ENCODE measurements at regions not wholly inside any gene's neighbourhood (a gene's known extent, or its start where the extent isn't known, plus 50 kb on each side); places are given as distances from the start of the nearest gene placed in this dataset.

DNA sequence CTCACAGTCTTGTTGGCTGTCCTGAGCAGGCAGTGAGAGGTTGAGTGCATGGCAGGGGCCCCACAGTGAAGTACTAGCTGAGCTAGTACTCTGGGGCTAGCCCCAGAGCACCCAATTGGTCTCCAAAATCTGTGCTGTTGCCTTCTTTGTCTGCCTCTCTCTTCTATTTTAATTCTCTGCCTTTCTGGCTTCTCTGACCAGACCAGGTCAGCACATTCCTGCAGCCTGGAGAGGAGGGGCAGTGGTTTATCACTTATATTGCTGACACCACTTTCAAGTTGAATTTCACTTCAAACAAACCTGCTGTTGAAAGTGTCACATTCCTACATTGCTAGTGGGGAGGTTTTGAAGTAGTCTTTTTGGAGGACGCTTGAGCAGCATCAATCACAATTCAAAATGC, 628.7 kb downstream of the PTPRU start:
- peaks cover 0 to 7% of the 10 kb centered on the region in 2 donors for H3K9me3 ChIP-seq (ENCODE audit: control insufficient read depth in 2 of 2, low read length in 2 of 2)
- H3K4me1 ChIP-seq (ENCODE audit: control insufficient read depth in 2 of 2, insufficient read depth in 2 of 2, low read length in 2 of 2), result no peaks in the 10 kb centered on the region
- H3K27ac ChIP-seq (ENCODE audit: low read depth in 2 of 2, low read length in 2 of 2), result no peak overlapping the region
- no peaks in the 10 kb centered on the region for H3K27me3 ChIP-seq (ENCODE audit: control insufficient read depth in 2 of 2, insufficient read depth in 2 of 2, low read length in 2 of 2)
- H3K36me3 ChIP-seq (ENCODE audit: control insufficient read depth in 2 of 2, insufficient read depth in 2 of 2, low read length in 2 of 2), result no peaks in the 10 kb centered on the region
- no peak overlapping the region for H3K4me3 ChIP-seq (ENCODE audit: low read length in 2 of 2)
- no peak overlapping the region for H3K9ac ChIP-seq (ENCODE audit: low read depth in 1 of 2, low read length in 2 of 2)

- H3K9ac ChIP-seq (ENCODE audit: low read depth in 1 of 2, low read length in 2 of 2), result no peak overlapping the region
- H3K27ac ChIP-seq (ENCODE audit: low read depth in 2 of 2, low read length in 2 of 2), result no peak overlapping the region
- no peak overlapping the region for H3K4me3 ChIP-seq (ENCODE audit: low read length in 2 of 2)
- H3K4me1 ChIP-seq (ENCODE audit: control insufficient read depth in 2 of 2, insufficient read depth in 2 of 2, low read length in 2 of 2), result no peaks in the 10 kb centered on the region
- peaks cover 0 to 7% of the 10 kb centered on the region in 2 donors for H3K9me3 ChIP-seq (ENCODE audit: control insufficient read depth in 2 of 2, low read length in 2 of 2)
- no peaks in the 10 kb centered on the region for H3K27me3 ChIP-seq (ENCODE audit: control insufficient read depth in 2 of 2, insufficient read depth in 2 of 2, low read length in 2 of 2)
- no peaks in the 10 kb centered on the region for H3K36me3 ChIP-seq (ENCODE audit: control insufficient read depth in 2 of 2, insufficient read depth in 2 of 2, low read length in 2 of 2)
Measured at GRCh38 chr1:29864431-29865022, 628.2 kb downstream of the PTPRU start.

DNA sequence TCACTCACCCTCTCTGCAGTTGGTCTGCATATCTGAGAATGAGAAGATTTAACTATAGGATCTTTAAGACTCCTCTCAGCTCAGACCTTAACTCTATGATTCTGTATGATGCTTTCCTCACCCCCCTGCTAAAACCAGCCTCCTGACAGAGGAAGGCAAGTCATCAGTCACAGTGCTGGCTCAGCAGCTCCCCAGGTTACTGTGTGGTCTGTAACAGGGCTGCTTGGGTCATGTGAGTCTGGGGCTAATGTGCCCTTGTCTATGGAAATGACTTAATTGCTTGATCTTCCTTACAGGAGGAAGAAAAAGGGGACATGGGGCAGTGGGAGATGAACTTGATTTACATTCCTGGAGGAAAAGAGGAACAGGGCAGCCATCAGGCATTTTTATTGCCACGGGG, 625.6 kb downstream of the PTPRU start:
- Histone ChIP-seq H3K9ac (ENCODE audit: low read depth in 1 of 2, low read length in 2 of 2) (no peak overlapping the region), H3K27me3 (ENCODE audit: control insufficient read depth in 2 of 2, insufficient read depth in 2 of 2, low read length in 2 of 2) (no peaks in the 10 kb centered on the region), H3K36me3 (ENCODE audit: control insufficient read depth in 2 of 2, insufficient read depth in 2 of 2, low read length in 2 of 2) (no peaks in the 10 kb centered on the region), H3K4me3 (ENCODE audit: low read length in 2 of 2) (no peak overlapping the region), H3K4me1 (ENCODE audit: control insufficient read depth in 2 of 2, insufficient read depth in 2 of 2, low read length in 2 of 2) (no peaks in the 10 kb centered on the region), H3K9me3 (ENCODE audit: control insufficient read depth in 2 of 2, low read length in 2 of 2) (peaks cover 0 to 7% of the 10 kb centered on the region in 2 donors), H3K27ac (ENCODE audit: low read depth in 2 of 2, low read length in 2 of 2) (no peak overlapping the region)

- no peak overlapping the region for H3K9ac ChIP-seq (ENCODE audit: low read depth in 1 of 2, low read length in 2 of 2)
- no peak overlapping the region for H3K27ac ChIP-seq (ENCODE audit: low read depth in 2 of 2, low read length in 2 of 2)
- H3K4me1 ChIP-seq (ENCODE audit: control insufficient read depth in 2 of 2, insufficient read depth in 2 of 2, low read length in 2 of 2), result no peaks in the 10 kb centered on the region
- H3K4me3 ChIP-seq (ENCODE audit: low read length in 2 of 2), result no peak overlapping the region
- no peaks in the 10 kb centered on the region for H3K36me3 ChIP-seq (ENCODE audit: control insufficient read depth in 2 of 2, insufficient read depth in 2 of 2, low read length in 2 of 2)
- H3K9me3 ChIP-seq (ENCODE audit: control insufficient read depth in 2 of 2, low read length in 2 of 2), result peaks cover 0 to 7% of the 10 kb centered on the region in 2 donors
- no peaks in the 10 kb centered on the region for H3K27me3 ChIP-seq (ENCODE audit: control insufficient read depth in 2 of 2, insufficient read depth in 2 of 2, low read length in 2 of 2)
Measured at GRCh38 chr1:29861446-29861845, 625.1 kb downstream of the PTPRU start.

DNA sequence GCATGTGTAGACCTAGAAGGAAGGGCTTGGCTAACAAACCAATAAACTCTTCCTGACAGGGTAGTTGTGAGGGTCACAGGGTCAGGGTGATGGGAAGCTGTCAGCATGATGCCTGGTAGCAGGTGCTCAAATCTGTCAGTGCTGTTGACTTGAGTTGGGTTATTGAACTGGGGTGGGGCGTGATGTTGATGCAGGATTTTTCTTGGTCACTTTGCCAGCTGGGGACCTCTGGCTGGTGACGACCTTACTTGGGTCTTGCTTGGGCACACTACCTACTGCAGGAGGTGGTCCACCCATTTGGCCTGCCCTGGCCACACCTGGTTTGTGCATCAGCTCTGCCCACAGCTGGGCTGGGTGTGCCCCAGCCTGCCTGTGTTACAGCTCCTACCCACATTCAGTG, 624.4 kb downstream of the PTPRU start:
- Histone ChIP-seq H3K36me3 (ENCODE audit: control insufficient read depth in 2 of 2, insufficient read depth in 2 of 2, low read length in 2 of 2) (no peaks in the 10 kb centered on the region), H3K27ac (ENCODE audit: low read depth in 2 of 2, low read length in 2 of 2) (no peak overlapping the region), H3K4me1 (ENCODE audit: control insufficient read depth in 2 of 2, insufficient read depth in 2 of 2, low read length in 2 of 2) (no peaks in the 10 kb centered on the region), H3K9ac (ENCODE audit: low read depth in 1 of 2, low read length in 2 of 2) (no peak overlapping the region), H3K27me3 (ENCODE audit: control insufficient read depth in 2 of 2, insufficient read depth in 2 of 2, low read length in 2 of 2) (no peaks in the 10 kb centered on the region), H3K9me3 (ENCODE audit: control insufficient read depth in 2 of 2, low read length in 2 of 2) (peaks cover 0 to 7% of the 10 kb centered on the region in 2 donors), H3K4me3 (ENCODE audit: low read length in 2 of 2) (no peak overlapping the region)

DNA sequence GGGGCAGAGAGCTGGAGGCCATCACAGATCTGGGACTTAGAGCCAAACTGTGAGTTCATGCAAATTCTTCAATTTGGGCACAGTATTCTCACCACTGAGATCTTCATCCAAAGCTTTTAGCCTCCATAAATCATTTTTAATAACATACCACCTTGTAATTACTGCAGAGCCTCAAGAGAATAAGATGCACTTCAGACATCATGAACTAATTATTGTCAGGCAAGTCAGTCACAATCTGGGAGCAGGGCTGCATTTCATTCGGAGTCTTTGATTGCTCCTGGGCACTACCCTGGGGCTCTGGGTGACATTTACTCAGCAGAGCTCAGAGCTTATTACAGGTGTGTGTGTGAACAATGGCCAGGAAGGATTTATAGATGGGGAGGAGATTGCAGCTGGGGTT, 623.7 kb downstream of the PTPRU start:
- H3K9me3 ChIP-seq (ENCODE audit: control insufficient read depth in 2 of 2, low read length in 2 of 2), result peaks cover 0 to 7% of the 10 kb centered on the region in 2 donors
- no peaks in the 10 kb centered on the region for H3K27me3 ChIP-seq (ENCODE audit: control insufficient read depth in 2 of 2, insufficient read depth in 2 of 2, low read length in 2 of 2)
- H3K9ac ChIP-seq (ENCODE audit: low read depth in 1 of 2, low read length in 2 of 2), result no peak overlapping the region
- H3K36me3 ChIP-seq (ENCODE audit: control insufficient read depth in 2 of 2, insufficient read depth in 2 of 2, low read length in 2 of 2), result no peaks in the 10 kb centered on the region
- H3K4me1 ChIP-seq (ENCODE audit: control insufficient read depth in 2 of 2, insufficient read depth in 2 of 2, low read length in 2 of 2), result no peaks in the 10 kb centered on the region
- no peak overlapping the region for H3K4me3 ChIP-seq (ENCODE audit: low read length in 2 of 2)
- no peak overlapping the region for H3K27ac ChIP-seq (ENCODE audit: low read depth in 2 of 2, low read length in 2 of 2)

DNA sequence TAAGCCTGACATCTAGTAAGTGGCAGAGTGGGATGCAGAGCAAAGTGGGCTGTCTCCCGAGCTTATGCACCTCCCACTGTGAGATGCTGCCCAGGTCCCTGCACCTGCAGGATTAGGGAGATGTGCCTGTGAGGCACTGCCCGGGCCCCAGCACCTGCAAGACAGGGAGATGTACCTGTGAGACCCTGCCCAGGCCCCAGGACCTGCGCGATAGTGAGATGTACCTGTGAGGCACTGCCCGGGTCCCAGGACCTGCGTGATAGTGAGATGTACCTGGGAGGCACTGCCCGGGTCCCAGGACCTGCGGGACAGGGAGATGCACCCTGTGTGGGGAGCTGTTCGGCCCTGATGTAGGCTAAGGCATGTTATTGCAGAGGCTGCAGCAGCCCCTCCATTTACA, 622.8 kb downstream of the PTPRU start:
- peaks cover 0 to 7% of the 10 kb centered on the region in 2 donors for H3K9me3 ChIP-seq (ENCODE audit: control insufficient read depth in 2 of 2, low read length in 2 of 2)

GRCh38 chr1:29858646-29859045, 622.3 kb downstream of the PTPRU start:
- Histone ChIP-seq H3K27me3 (ENCODE audit: control insufficient read depth in 2 of 2, insufficient read depth in 2 of 2, low read length in 2 of 2) (no peaks in the 10 kb centered on the region), H3K4me1 (ENCODE audit: control insufficient read depth in 2 of 2, insufficient read depth in 2 of 2, low read length in 2 of 2) (no peaks in the 10 kb centered on the region), H3K9me3 (ENCODE audit: control insufficient read depth in 2 of 2, low read length in 2 of 2) (peaks cover 0 to 7% of the 10 kb centered on the region in 2 donors), H3K27ac (ENCODE audit: low read depth in 2 of 2, low read length in 2 of 2) (no peak overlapping the region), H3K36me3 (ENCODE audit: control insufficient read depth in 2 of 2, insufficient read depth in 2 of 2, low read length in 2 of 2) (no peaks in the 10 kb centered on the region), H3K9ac (ENCODE audit: low read depth in 1 of 2, low read length in 2 of 2) (no peak overlapping the region), H3K4me3 (ENCODE audit: low read length in 2 of 2) (no peak overlapping the region)

More for the DNA sequence above, 622.8 kb downstream of the PTPRU start:
- Histone ChIP-seq H3K27ac (ENCODE audit: low read depth in 2 of 2, low read length in 2 of 2) (no peak overlapping the region), H3K9ac (ENCODE audit: low read depth in 1 of 2, low read length in 2 of 2) (no peak overlapping the region), H3K27me3 (ENCODE audit: control insufficient read depth in 2 of 2, insufficient read depth in 2 of 2, low read length in 2 of 2) (no peaks in the 10 kb centered on the region), H3K36me3 (ENCODE audit: control insufficient read depth in 2 of 2, insufficient read depth in 2 of 2, low read length in 2 of 2) (no peaks in the 10 kb centered on the region), H3K4me3 (ENCODE audit: low read length in 2 of 2) (no peak overlapping the region), H3K4me1 (ENCODE audit: control insufficient read depth in 2 of 2, insufficient read depth in 2 of 2, low read length in 2 of 2) (no peaks in the 10 kb centered on the region)

GRCh38 chr1:29856340-29857114, 620.2 kb downstream of the PTPRU start:
- Histone ChIP-seq H3K27me3 (ENCODE audit: control insufficient read depth in 2 of 2, insufficient read depth in 2 of 2, low read length in 2 of 2) (peaks cover 0 to 4% of the 10 kb centered on the region in 2 donors), H3K4me3 (ENCODE audit: low read length in 2 of 2) (no peak overlapping the region), H3K9me3 (ENCODE audit: control insufficient read depth in 2 of 2, low read length in 2 of 2) (peaks cover 0 to 7% of the 10 kb centered on the region in 2 donors), H3K9ac (ENCODE audit: low read depth in 1 of 2, low read length in 2 of 2) (no peak overlapping the region), H3K36me3 (ENCODE audit: control insufficient read depth in 2 of 2, insufficient read depth in 2 of 2, low read length in 2 of 2) (no peaks in the 10 kb centered on the region), H3K27ac (ENCODE audit: low read depth in 2 of 2, low read length in 2 of 2) (no peak overlapping the region), H3K4me1 (ENCODE audit: control insufficient read depth in 2 of 2, insufficient read depth in 2 of 2, low read length in 2 of 2) (no peaks in the 10 kb centered on the region)

- Histone ChIP-seq H3K27ac (ENCODE audit: low read depth in 2 of 2, low read length in 2 of 2) (no peak overlapping the region), H3K36me3 (ENCODE audit: control insufficient read depth in 2 of 2, insufficient read depth in 2 of 2, low read length in 2 of 2) (no peaks in the 10 kb centered on the region), H3K4me1 (ENCODE audit: control insufficient read depth in 2 of 2, insufficient read depth in 2 of 2, low read length in 2 of 2) (no peaks in the 10 kb centered on the region), H3K9ac (ENCODE audit: low read depth in 1 of 2, low read length in 2 of 2) (no peak overlapping the region), H3K4me3 (ENCODE audit: low read length in 2 of 2) (no peak overlapping the region), H3K27me3 (ENCODE audit: control insufficient read depth in 2 of 2, insufficient read depth in 2 of 2, low read length in 2 of 2) (peaks cover 0 to 4% of the 10 kb centered on the region in 2 donors), H3K9me3 (ENCODE audit: control insufficient read depth in 2 of 2, low read length in 2 of 2) (peaks cover 0 to 1% of the 10 kb centered on the region in 2 donors)
Measured at GRCh38 chr1:29855561-29856160, 619.3 kb downstream of the PTPRU start.

All from mucosa of rectum (tissue), 2 donors.